ENCODE measurements at regions not wholly inside any gene's neighbourhood (a gene's known extent, or its start where the extent isn't known, plus 50 kb on each side); places are given as distances from the start of the nearest gene placed in this dataset.

- no peak for DNase-seq (ENCODE audit: low read depth in 1 of 2, low spot score in 2 of 2)
- Histone ChIP-seq H3K14ac (ENCODE audit: insufficient read length) (no peak overlapping the region), H4K5ac (ENCODE audit: insufficient read length, low read depth, low read length) (no peak overlapping the region), H3K9ac (replicated peaks in 1 of 4; ENCODE audit: extremely low read depth in 1 of 4, low read depth in 3 of 4, low read length in 3 of 4) (no peak overlapping the region), H3K4me1 (replicated peaks in 1 of 4; ENCODE audit: control insufficient read depth in 3 of 4, insufficient read depth in 4 of 4, low read length in 3 of 4) (no peaks in the 10 kb centered on the region), H2AK5ac (ENCODE audit: low read depth, low read length) (no peak overlapping the region), H2BK15ac (ENCODE audit: low read length) (no peak overlapping the region), H3K4ac (replicated peaks; ENCODE audit: insufficient read length, low read depth, low read length) (no peak overlapping the region), H2BK12ac (ENCODE audit: low read depth, low read length) (no peak overlapping the region), H3K23ac (ENCODE audit: insufficient read length) (no peak overlapping the region), H3K27me3 (replicated peaks in 1 of 4; ENCODE audit: control insufficient read depth in 3 of 4, extremely low read depth in 1 of 4, insufficient read depth in 3 of 4, low read length in 3 of 4) (no peaks in the 10 kb centered on the region), H3K4me3 (ENCODE audit: extremely low read depth in 1 of 4, insufficient read depth in 2 of 4, low read depth in 3 of 4, low read length in 4 of 4) (no peak overlapping the region), H3K9me3 (ENCODE audit: insufficient read depth in 2 of 2, low read depth in 1 of 2, low read length in 1 of 2) (peaks cover 0 to 3% of the 10 kb centered on the region in 2 experiments; a peak in 1 of 4 replicates), H3K18ac (ENCODE audit: extremely low read depth, low read length) (no peak overlapping the region), H2BK120ac (replicated peaks; ENCODE audit: low read depth, low read length) (no peak overlapping the region), H3K27ac (ENCODE audit: low read depth, low read length) (no peak overlapping the region), H4K8ac (ENCODE audit: extremely low read depth, insufficient read depth, low read length) (no peak overlapping the region), H2BK20ac (ENCODE audit: low read length) (no peak overlapping the region), H3K79me1 (ENCODE audit: low read depth, low read length) (no peaks in the 10 kb centered on the region), H3K56ac (replicated peaks; ENCODE audit: insufficient read length, low read depth, low read length) (no peak overlapping the region), H3K36me3 (ENCODE audit: control insufficient read depth in 2 of 4, insufficient read depth in 4 of 4, low read length in 3 of 4) (no peaks in the 10 kb centered on the region), H3K4me2 (ENCODE audit: insufficient read depth in 1 of 2, low read depth in 2 of 2, low read length in 2 of 2) (no peak overlapping the region), H4K20me1 (replicated peaks in 1 of 2; ENCODE audit: control insufficient read depth in 1 of 2, insufficient read depth in 2 of 2, low read length in 2 of 2) (no peaks in the 10 kb centered on the region), H2AFZ (ENCODE audit: low read length) (no peak overlapping the region), H3K23me2 (ENCODE audit: low read depth, low read length) (no peaks in the 10 kb centered on the region), H4K91ac (replicated peaks; ENCODE audit: insufficient read length, low read length) (no peak overlapping the region), H3K79me2 (ENCODE audit: control insufficient read depth in 1 of 2, insufficient read depth in 2 of 2, low read length in 2 of 2) (no peaks in the 10 kb centered on the region), H2BK5ac (ENCODE audit: low read depth, low read length) (no peak overlapping the region)
- FAIRE-seq: no peak
- CTCF ChIA-PET (ENCODE audit: partially characterized antibody): no interaction called here
- POLR2A ChIA-PET (ENCODE audit: partially characterized antibody): no interaction called here
- WGBS, 2 experiments (ENCODE audit: extremely low coverage in 1 of 2, insufficient coverage in 1 of 2, insufficient read length in 1 of 2, insufficient replicate concordance in 2 of 2, low coverage in 1 of 2, low lambda C conversion rate in 2 of 2, missing lambda C conversion rate in 1 of 2): 96% methylated on average over 1 of the region's 1 CpG; no CpG with 5 or more reads in 1 of the 2 experiments
- no peak for TF ChIP-seq BACH1 (IDR thresholded peaks at IDR 0.05; ENCODE audit: low read length)
- TF ChIP-seq E2F6 (IDR thresholded peaks at IDR 0.05): no peak
- TF ChIP-seq TBP (IDR thresholded peaks at IDR 0.05; ENCODE audit: low read depth, low read length): no peak
- TF ChIP-seq GABPA (IDR thresholded peaks at IDR 0.05; ENCODE audit: borderline replicate concordance, insufficient read depth, low read length): no peak
- no peak for TF ChIP-seq JUND (IDR thresholded peaks at IDR 0.05; ENCODE audit: low read length)
- TF ChIP-seq RAD21 (IDR thresholded peaks at IDR 0.05 in 1 of 2, conservative IDR thresholded peaks at IDR 0.05 in 1 of 2; ENCODE audit: low read depth in 2 of 2, low read length in 2 of 2): no peak
- no peak for TF ChIP-seq BCL11A (IDR thresholded peaks at IDR 0.05; ENCODE audit: low read depth in 2 of 2, low read length in 2 of 2)
- no peak for TF ChIP-seq ATF2 (IDR thresholded peaks at IDR 0.05; ENCODE audit: low read length)
- no peak for TF ChIP-seq POLR2A (IDR thresholded peaks at IDR 0.05; ENCODE audit: control extremely low read depth in 1 of 2, low read depth in 2 of 2, low read length in 2 of 2)
- TF ChIP-seq SP2 (IDR thresholded peaks at IDR 0.05; ENCODE audit: low read length): no peak
- TF ChIP-seq CHD1 (IDR thresholded peaks at IDR 0.05; ENCODE audit: low read depth, low read length): no peak
- no peak for TF ChIP-seq CREB1 (IDR thresholded peaks at IDR 0.05)
- no peak for TF ChIP-seq FOSL1 (IDR thresholded peaks at IDR 0.05; ENCODE audit: insufficient read depth, low read depth, low read length)
- no peak for TF ChIP-seq TEAD4 (IDR thresholded peaks at IDR 0.05; ENCODE audit: low read depth, low read length)
Observed at GRCh38 chr2:13492262-13492661, 775.5 kb downstream of the TRIB2 start.

Data from H1 (cell line).